GM23338 (cell line): ENCODE measurements at regions not wholly inside any gene's neighbourhood (a gene's known extent, or its start where the extent isn't known, plus 50 kb on each side); places are given as distances from the start of the nearest gene placed in this dataset.

Experiments used
- ATAC-seq: fragments of 200-7000 bp; cut with Tn5 transposase; 3 replicates; pipeline ENCODE4 v1.9.1; 2020
- DNase-seq: peaks from one replicate; pipeline ENCODE4 v3.0.0-alpha.2; 2015; ENCODE audit warnings: low spot score
- H2AFZ ChIP-seq: fragments of 200-600 bp; sonication (generic); 2 replicates; pipeline ENCODE4 v1.8.0; 2016; ENCODE audit warnings: antibody characterized with exemption, mild to moderate bottlenecking, moderate library complexity
- H3F3A ChIP-seq: fragments of 200-600 bp; sonication (generic); replicated peaks from 2 replicates; pipeline ENCODE4 v1.8.0; 2017; ENCODE audit warnings: antibody characterized with exemption, mixed run types, low read depth
- H3K27ac ChIP-seq: fragments of 200-600 bp; sonication (generic); 2 replicates; pipeline ENCODE4 v1.6.1; 2016; ENCODE audit warnings: low read depth
- H3K27me3 ChIP-seq: fragments of 200-600 bp; sonication (generic); 2 replicates; pipeline ENCODE4 v1.8.0; 2016; ENCODE audit warnings: mild to moderate bottlenecking, mixed run types, moderate library complexity; ENCODE audit not compliant: insufficient read depth
- H3K36me3 ChIP-seq: fragments of 200-600 bp; sonication (generic); 2 replicates; pipeline ENCODE4 v1.8.0; 2016; ENCODE audit warnings: mild to moderate bottlenecking; ENCODE audit not compliant: insufficient read depth
- H3K4me1 ChIP-seq: fragments of 200-600 bp; sonication (generic); 2 replicates; pipeline ENCODE4 v1.8.0; 2016; ENCODE audit warnings: mild to moderate bottlenecking, moderate library complexity; ENCODE audit not compliant: insufficient read depth
- H3K4me2 ChIP-seq: fragments of 200-600 bp; sonication (generic); 2 replicates; pipeline ENCODE4 v1.7.1; 2017; ENCODE audit warnings: mixed run types
- H3K4me3 ChIP-seq: fragments of 200-600 bp; sonication (generic); 2 replicates; pipeline ENCODE4 v1.6.1; 2016; ENCODE audit warnings: mixed run types
- H3K79me2 ChIP-seq: fragments of 200-600 bp; sonication (generic); replicated peaks from 2 replicates; pipeline ENCODE4 v1.8.0; 2017; ENCODE audit warnings: mild to moderate bottlenecking; ENCODE audit not compliant: insufficient read depth
- H3K9me2 ChIP-seq: fragments of 200-600 bp; sonication (generic); 2 replicates; pipeline ENCODE4 v1.8.0; 2017; ENCODE audit not compliant: insufficient read depth
- H4K20me1 ChIP-seq: fragments of 200-600 bp; sonication (generic); replicated peaks from 2 replicates; pipeline ENCODE4 v1.8.0; 2017; ENCODE audit warnings: mild to moderate bottlenecking; ENCODE audit not compliant: insufficient read depth
- H3K27ac Mint-ChIP-seq: 2 replicates; pipeline ENCODE4 v1.8.0; 2020; ENCODE audit warnings: inconsistent platforms, mild to moderate bottlenecking, moderate library complexity, mixed read lengths
- H3K27me3 Mint-ChIP-seq: 3 replicates; pipeline ENCODE4 v1.8.0; 2022; ENCODE audit warnings: low read depth, mild to moderate bottlenecking, moderate library complexity, mixed read lengths, inconsistent platforms; ENCODE audit not compliant: insufficient read depth, poor library complexity
- H3K36me3 Mint-ChIP-seq: 3 replicates; pipeline ENCODE4 v1.8.0; 2021; ENCODE audit warnings: low read depth, mild to moderate bottlenecking, inconsistent platforms, moderate library complexity, mixed read lengths
- H3K4me1 Mint-ChIP-seq: 3 replicates; pipeline ENCODE4 v1.8.0; 2020; ENCODE audit warnings: mild to moderate bottlenecking, inconsistent platforms, mixed read lengths
- H3K4me3 Mint-ChIP-seq: 3 replicates; pipeline ENCODE4 v1.8.0; 2021; ENCODE audit warnings: moderate library complexity, mild to moderate bottlenecking, inconsistent platforms, mixed read lengths
- H3K9me3 Mint-ChIP-seq: 3 replicates; pipeline ENCODE4 v1.8.0; 2020; ENCODE audit warnings: moderate library complexity, mild to moderate bottlenecking, inconsistent platforms, mixed read lengths
- CREB1 ChIP-seq: fragments of 250-450 bp; sonication (Bioruptor Pico); IDR thresholded peaks from 2 replicates; pipeline ENCODE4 v1.5.0; 2020; ENCODE audit warnings: low read depth, mild to moderate bottlenecking, moderate library complexity
- CTCF ChIP-seq, 2 experiments: fragments of 200-600 bp in 1 of 2; sonication (generic) in 1 of 2; conservative IDR thresholded peaks; 2 replicates each; pipeline versions ENCODE4 v1.5.1 to v1.6.1; 2016 to 2017; ENCODE audit warnings: antibody characterized with exemption in 2 of 2, low read depth in 2 of 2, mild to moderate bottlenecking in 2 of 2, moderate library complexity in 1 of 2
- EZH2 ChIP-seq: fragments of 200-600 bp; sonication (generic); IDR thresholded peaks from one replicate; pipeline ENCODE4 v1.8.0; 2017; ENCODE audit warnings: antibody characterized with exemption, mild to moderate bottlenecking, low read depth; ENCODE audit not compliant: unreplicated experiment
- EZH2phosphoT487 ChIP-seq: fragments of 200-600 bp; sonication (generic); IDR thresholded peaks from one replicate; pipeline ENCODE4 v1.8.1; 2018; ENCODE audit warnings: antibody characterized with exemption; ENCODE audit not compliant: unreplicated experiment
- JUNB ChIP-seq: IDR thresholded peaks from one replicate; pipeline ENCODE4 v1.6.1; 2016; ENCODE audit warnings: antibody characterized with exemption; ENCODE audit not compliant: unreplicated experiment
- NANOG ChIP-seq: IDR thresholded peaks from 2 replicates; pipeline ENCODE4 v1.6.1; 2016; ENCODE audit warnings: antibody characterized with exemption, borderline replicate concordance
- POLR2AphosphoS5 ChIP-seq: IDR thresholded peaks from 2 replicates; pipeline ENCODE4 v1.6.1; 2016; ENCODE audit warnings: antibody characterized with exemption, low read depth
- STAT1 ChIP-seq: IDR thresholded peaks from one replicate; pipeline ENCODE4 v1.6.1; 2016; ENCODE audit warnings: antibody characterized with exemption; ENCODE audit not compliant: unreplicated experiment
- ZNF114 ChIP-seq: fragments of 250-450 bp; sonication (Bioruptor Pico); IDR thresholded peaks from 2 replicates; pipeline ENCODE4 v1.5.0; 2020; ENCODE audit warnings: mild to moderate bottlenecking, moderate library complexity
- ZNF331 ChIP-seq: fragments of 250-450 bp; sonication (Bioruptor Pico); IDR thresholded peaks from 2 replicates; pipeline ENCODE4 v1.5.0; 2020; ENCODE audit warnings: low read depth, mild to moderate bottlenecking, moderate library complexity
- ZNF462 ChIP-seq: fragments of 250-450 bp; sonication (Bioruptor Pico); IDR thresholded peaks from 2 replicates; pipeline ENCODE4 v1.5.0; 2020; ENCODE audit warnings: mild to moderate bottlenecking, moderate library complexity
- TF ChIP-seq, protein P1 (sequence below): IDR thresholded peaks from 2 replicates; pipeline ENCODE4 v1.6.1; 2016; ENCODE audit warnings: antibody characterized with exemption

GRCh38 chr15:61396235-61396919 is 167.3 kb upstream of the RORA start (continued):
- no peak for TF ChIP-seq ZNF462 (CRISPR knock-in tag)
- no peak for TF ChIP-seq CREB1
- TF ChIP-seq ZNF331, result no peak
- TF ChIP-seq POLR2AphosphoS5, result no peak
- TF ChIP-seq NANOG, result no peak
- TF ChIP-seq JUNB, result no peak

DNA sequence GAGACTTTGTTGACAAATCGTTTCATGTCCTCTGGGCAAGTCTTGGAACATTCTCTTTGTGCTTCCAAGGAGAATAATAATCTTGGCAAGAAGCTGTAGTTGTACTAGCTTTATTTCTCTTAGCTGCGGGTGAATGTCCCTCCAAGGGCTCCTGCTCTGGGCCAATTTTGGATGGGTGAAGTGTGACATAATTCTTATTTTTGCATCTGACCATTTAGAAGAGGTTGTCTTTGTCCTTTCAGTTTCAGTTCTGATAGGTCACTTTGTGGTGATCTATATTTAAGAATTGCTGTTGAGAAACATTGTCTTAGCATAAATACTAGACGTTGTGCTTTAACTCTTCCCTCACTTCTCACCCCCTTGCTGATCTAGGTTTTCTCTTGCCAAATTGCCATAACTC is 164.8 kb upstream of the RORA start:
- Histone ChIP-seq H3K4me3 (no peak overlapping the region), H3F3A (no peaks in the 10 kb centered on the region), H3K79me2 (no peaks in the 10 kb centered on the region), H3K27me3 (no peaks in the 10 kb centered on the region), H2AFZ (no peak overlapping the region), H3K9me2 (0 out of 2 replicates have a peak, but pooled peaks cover 4% of the 10 kb centered on the region), H3K4me2 (no peak overlapping the region), H3K4me1 (no peaks in the 10 kb centered on the region), H4K20me1 (no peaks in the 10 kb centered on the region), H3K36me3 (no peaks in the 10 kb centered on the region), H3K27ac (no peak overlapping the region)
- no peaks in the 10 kb centered on the region for H3K9me3 Mint-ChIP-seq
- no peaks in the 10 kb centered on the region for H3K4me1 Mint-ChIP-seq
- no peaks in the 10 kb centered on the region for H3K27me3 Mint-ChIP-seq
- no peak overlapping the region for H3K4me3 Mint-ChIP-seq
- no peaks in the 10 kb centered on the region for H3K36me3 Mint-ChIP-seq
- no peak for ATAC-seq
- H3K27ac Mint-ChIP-seq, result no peak overlapping the region
- DNase-seq, result no peak
- TF ChIP-seq ZNF331, result no peak
- TF ChIP-seq, protein P1, sequence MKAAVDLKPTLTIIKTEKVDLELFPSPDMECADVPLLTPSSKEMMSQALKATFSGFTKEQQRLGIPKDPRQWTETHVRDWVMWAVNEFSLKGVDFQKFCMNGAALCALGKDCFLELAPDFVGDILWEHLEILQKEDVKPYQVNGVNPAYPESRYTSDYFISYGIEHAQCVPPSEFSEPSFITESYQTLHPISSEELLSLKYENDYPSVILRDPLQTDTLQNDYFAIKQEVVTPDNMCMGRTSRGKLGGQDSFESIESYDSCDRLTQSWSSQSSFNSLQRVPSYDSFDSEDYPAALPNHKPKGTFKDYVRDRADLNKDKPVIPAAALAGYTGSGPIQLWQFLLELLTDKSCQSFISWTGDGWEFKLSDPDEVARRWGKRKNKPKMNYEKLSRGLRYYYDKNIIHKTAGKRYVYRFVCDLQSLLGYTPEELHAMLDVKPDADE, result no peak
- no peak for TF ChIP-seq EZH2
- TF ChIP-seq CREB1, result no peak
- TF ChIP-seq STAT1, result no peak
- TF ChIP-seq ZNF114 (CRISPR knock-in tag), result no peak
- TF ChIP-seq JUNB, result no peak
- TF ChIP-seq CTCF (conservative IDR thresholded peaks at IDR 0.05; ENCODE audit: low read depth in 2 of 2), result no peak
- TF ChIP-seq POLR2AphosphoS5, result no peak
- TF ChIP-seq EZH2phosphoT487, result no peak
